Myocyte (in vitro differentiated cells): ENCODE measurements at regions not wholly inside any gene's neighbourhood (a gene's known extent, or its start where the extent isn't known, plus 50 kb on each side); places are given as distances from the start of the nearest gene placed in this dataset.
"Not testable (repeated sequence)": the region's sequence is repeated elsewhere in the genome, so short reads cannot be mapped to it uniquely, and the experiment has no call there.

ENCODE experiments used
- DNase-seq: peaks from one replicate; pipeline ENCODE4 v3.0.0-alpha.2; 2012; ENCODE audit warnings: low read depth

DNA sequence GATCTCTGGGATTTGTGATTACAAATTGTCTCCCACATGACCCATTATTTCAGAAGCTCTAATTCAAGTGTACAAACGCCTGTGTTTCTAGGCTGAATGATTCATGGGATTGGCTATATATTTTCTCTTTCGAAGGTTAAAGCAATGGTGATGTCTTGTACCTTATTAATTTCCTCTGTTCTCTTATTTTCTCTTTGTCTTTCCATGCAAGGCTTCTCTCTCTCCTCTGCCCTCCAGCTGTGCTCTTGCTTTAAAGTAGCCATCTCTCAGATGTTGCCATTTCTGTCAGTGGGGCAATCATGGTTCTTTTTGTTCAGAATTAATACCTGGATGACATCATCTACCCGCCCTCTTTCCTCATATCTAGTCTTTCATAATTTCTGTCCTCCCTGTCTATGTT, 184.3 kb upstream of the ATP10B start:
- DNase-seq = no peak

- DNase-seq = no peak
Observed at GRCh38 chr5:161034451-161034850, 182.4 kb upstream of the ATP10B start.

DNA sequence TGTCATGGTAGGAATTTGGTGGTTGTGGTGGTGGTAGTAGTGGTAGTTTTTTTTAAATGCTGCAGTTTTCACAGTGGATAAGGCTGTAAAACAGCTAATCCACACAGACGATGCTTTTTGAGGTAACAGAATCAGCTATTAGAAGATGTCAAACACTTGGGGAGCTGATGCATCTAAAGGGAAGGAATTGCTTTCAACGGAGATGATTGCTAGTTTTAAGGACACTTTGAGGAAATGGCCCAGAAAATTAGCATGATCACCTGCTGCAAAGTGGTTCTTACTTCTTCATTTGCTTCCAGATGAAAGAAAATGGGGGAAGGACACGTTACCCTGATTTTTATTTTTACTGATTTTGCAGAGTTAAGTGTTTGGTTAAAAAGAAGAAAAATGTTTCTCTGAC, 178.2 kb upstream of the ATP10B start:
- no peak for DNase-seq

GRCh38 chr5:161027763-161028162, 175.8 kb upstream of the ATP10B start:
- peak; percentile 13 for DNase-seq

DNA sequence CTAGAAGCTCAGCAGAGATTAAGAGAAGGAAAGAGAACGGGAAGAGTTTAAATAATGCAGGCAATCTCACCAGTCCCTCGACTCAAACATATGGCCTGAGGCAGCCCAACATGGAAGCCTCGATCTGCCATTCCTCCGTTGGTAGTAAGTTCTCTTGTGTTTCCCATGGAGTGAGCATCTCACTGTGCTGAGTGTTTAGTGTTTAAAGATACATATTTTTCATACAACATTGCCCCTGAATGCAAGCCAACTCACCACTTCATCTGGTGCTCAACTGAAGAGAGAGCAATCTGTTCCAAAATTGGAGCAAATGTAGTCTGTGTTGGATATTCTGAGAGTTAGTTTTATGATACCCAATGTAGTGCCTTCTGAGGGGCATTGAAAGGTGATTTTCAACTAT, 171.5 kb upstream of the ATP10B start:
- DNase-seq = no peak

DNA sequence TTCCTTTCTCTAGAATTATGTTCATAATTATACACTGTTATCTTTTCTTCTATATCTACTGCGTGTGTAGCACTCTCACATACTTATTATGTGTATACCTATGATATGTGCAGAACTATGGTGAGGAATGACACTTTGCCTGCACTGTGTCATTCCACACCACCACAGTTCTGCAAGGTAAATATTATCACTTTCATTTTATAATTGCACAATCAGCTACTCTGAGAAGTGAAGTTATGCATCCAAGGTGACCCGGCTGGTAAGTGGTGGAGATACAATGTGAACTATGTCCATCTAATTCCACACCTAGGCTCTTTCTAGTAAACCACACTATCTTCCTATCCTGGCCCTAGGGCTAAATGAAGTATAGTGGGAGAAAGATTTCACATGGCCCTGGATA, 170.1 kb upstream of the ATP10B start:
- DNase-seq = no peak

- DNase-seq = no peak
Observed at GRCh38 chr5:161009817-161010216, 157.8 kb upstream of the ATP10B start.

GRCh38 chr5:161009194-161009593, 157.2 kb upstream of the ATP10B start:
- DNase-seq = no peak

DNA sequence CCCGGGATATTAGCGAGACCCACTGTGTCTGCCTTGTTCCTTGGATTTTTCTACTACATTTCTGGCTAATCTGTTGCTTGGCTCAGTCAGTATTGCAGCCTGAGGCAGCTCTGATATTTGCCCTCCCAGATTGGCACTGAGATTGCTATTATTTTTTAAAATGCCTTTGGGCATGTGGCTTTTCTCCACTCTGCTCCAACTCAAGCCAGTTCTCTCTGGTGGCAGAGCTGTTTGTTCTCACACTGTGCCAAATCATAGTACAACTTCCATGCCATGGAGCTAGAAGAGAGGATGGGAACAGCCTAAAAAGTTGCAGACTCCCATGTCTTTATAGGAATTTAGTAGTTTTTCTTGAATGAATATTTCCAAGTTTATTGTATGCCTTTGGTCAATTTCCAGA, 155.9 kb upstream of the ATP10B start:
- DNase-seq = no peak

DNA sequence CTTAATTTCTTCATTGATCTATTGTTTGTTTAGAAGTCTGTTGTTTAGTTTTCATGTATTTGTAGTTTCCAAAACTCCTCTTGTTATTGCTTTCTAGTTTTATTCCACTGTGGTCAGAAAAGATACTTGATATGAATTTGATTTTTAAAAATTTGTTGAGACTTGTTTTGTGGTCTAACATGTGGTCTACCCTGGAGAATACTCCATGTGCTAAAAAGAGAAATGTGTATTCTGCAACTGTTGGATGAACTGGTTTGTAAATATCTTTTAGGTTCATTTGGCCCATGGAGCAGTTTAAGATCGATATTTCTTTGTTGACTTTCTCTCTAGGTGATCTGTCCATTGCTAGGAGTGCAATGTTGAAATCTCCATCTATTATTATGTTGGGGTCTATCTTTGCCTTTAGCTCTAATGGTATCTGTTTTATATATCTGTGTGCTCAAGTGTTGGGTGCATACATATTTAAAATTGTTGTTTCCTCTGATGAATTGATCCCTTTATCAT, 150.6 kb upstream of the ATP10B start:
- peak; percentile 62 for DNase-seq

DNA sequence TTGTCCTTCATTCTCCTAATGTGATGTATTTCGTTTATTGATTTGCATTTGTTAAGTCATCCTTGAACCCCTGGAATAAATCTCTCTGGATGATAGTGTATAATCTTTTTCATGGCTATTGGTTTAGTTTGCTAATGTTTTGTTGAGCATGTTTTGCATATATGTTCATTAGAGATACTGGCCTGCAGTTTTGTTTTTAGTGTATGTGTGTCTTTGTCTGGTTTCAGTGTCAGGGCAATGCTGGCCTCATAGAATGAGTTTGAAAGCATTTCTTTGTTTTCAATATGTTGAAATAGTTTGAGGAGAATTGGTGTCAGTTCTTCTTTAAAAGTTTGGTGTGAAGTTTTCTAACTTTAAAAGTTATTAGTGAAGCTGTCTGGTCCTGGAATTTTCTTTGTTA, 149.6 kb upstream of the ATP10B start:
- no peak for DNase-seq

GRCh38 chr5:161001142-161001541, 149.1 kb upstream of the ATP10B start:
- DNase-seq = not testable (repeated sequence)

DNA sequence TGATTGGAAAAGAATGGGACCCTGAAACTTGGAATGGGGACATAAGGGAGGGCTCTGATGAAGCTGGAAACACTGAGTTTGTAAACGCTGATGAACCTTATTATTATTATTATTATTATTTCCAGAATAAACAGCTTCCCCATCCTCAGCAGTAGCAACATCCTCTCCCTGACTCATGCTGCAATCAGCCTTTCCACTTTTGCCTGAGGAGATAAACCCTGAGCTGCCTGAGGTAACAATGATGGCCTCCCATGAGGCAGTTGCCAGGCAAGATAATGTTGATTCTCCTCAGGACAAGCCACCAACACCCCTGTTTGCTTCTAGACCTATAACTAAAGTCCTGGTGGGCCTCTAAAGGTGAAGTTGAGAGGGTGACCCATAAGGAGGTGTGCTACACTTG, 139.2 kb upstream of the ATP10B start:
- no peak for DNase-seq

GRCh38 chr5:160979385-160979784, 127.4 kb upstream of the ATP10B start:
- peak; percentile 46 for DNase-seq

- no peak for DNase-seq
Observed at GRCh38 chr5:160978944-160979343, 126.9 kb upstream of the ATP10B start.

GRCh38 chr5:160976181-160976580, 124.2 kb upstream of the ATP10B start:
- DNase-seq = no peak

- no peak for DNase-seq
Observed at GRCh38 chr5:160970605-160971191, 118.7 kb upstream of the ATP10B start.

DNA sequence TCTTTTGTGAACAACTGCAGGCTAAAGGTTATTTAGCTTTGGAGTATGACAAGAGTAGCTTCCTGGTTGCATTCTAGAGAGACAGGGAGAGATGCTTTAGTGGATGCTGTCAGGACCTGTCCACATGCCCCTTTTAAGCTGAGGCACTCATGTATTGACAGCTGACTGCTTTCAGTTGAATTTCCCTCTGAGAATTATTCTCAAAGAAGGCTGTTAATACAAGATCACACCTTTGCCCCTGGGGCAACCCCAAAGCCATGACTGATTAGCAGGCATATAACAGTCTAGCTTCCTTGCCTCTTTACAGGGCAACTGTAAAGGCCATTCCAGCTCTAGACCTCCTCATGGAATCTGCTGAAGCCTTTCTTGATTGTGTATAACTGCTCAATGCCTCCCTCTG, 117.6 kb upstream of the ATP10B start:
- no peak for DNase-seq

DNA sequence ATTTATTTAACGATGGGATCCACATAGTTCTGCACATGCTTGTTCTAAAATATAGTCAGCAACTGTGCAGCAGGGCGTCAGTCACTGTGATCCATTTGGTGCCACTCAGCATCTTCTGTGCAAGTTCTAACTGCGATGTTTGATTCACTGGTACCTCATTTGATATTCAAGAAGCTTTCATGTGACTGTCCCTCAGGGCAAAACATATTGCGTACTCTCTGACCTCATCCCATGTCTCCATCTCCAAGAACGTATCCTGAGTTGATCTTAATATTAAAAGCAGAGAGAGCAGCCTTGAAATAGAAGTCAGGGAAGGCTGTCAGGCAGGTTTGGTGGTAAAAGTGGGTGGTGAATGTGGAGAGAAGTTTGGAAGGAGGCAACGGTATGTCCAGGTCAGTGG, 116.5 kb upstream of the ATP10B start:
- no peak for DNase-seq

DNA sequence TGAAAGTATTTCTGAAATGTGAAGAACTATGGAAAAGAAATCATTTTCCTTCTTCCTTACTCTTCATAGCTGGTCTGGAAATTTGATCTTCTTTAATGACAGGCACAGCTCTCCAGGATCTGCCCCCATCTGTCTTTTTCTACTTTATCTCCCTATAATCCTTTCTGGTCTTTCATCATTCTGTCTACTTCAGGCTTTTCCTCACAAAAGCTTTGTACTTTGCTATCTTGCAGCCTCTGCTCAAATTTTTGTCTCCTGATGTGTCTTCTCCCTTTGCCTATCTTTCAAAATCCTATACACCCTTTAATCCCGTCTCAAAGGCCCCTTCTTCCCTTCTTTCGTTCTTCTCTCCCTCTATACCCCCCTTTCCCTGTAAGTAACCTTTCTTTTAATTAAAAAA, 114.9 kb upstream of the ATP10B start:
- DNase-seq = no peak

- no peak for DNase-seq
Observed at GRCh38 chr5:160961761-160962160, 109.8 kb upstream of the ATP10B start.

GRCh38 chr5:160961038-160961437, 109.0 kb upstream of the ATP10B start:
- DNase-seq = no peak

DNA sequence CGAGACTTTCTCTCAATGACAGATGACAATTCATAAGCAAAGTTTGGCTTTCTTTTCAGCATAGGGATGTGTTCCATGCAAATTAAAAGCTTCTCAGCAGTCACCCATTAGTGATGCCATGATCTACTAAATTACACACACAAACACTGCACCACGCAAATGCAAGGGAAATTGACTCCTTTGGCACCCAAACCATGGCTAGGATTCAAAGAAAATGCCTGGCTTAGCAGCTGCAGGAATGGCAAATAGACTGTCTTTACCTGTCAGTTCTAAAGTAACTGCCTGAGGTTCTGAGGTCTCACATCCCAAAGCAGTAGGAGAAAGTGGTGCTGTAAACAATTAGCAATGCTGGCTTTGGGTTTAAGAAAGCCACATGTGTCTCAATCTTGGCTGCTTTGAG, 108.6 kb upstream of the ATP10B start:
- no peak for DNase-seq

- DNase-seq = peak; percentile 36
Observed at GRCh38 chr5:160959804-160960203, 107.8 kb upstream of the ATP10B start.
